GM23338 (cell line): ENCODE measurements at regions not wholly inside any gene's neighbourhood (a gene's known extent, or its start where the extent isn't known, plus 50 kb on each side); places are given as distances from the start of the nearest gene placed in this dataset.

Source experiments
- ATAC-seq: fragments of 200-7000 bp; cut with Tn5 transposase; 3 replicates; pipeline ENCODE4 v1.9.1; 2020
- DNase-seq: peaks from one replicate; pipeline ENCODE4 v3.0.0-alpha.2; 2015; ENCODE audit warnings: low spot score
- H2AFZ ChIP-seq: fragments of 200-600 bp; sonication (generic); 2 replicates; pipeline ENCODE4 v1.8.0; 2016; ENCODE audit warnings: antibody characterized with exemption, mild to moderate bottlenecking, moderate library complexity
- H3F3A ChIP-seq: fragments of 200-600 bp; sonication (generic); replicated peaks from 2 replicates; pipeline ENCODE4 v1.8.0; 2017; ENCODE audit warnings: antibody characterized with exemption, mixed run types, low read depth
- H3K27ac ChIP-seq: fragments of 200-600 bp; sonication (generic); 2 replicates; pipeline ENCODE4 v1.6.1; 2016; ENCODE audit warnings: low read depth
- H3K27me3 ChIP-seq: fragments of 200-600 bp; sonication (generic); 2 replicates; pipeline ENCODE4 v1.8.0; 2016; ENCODE audit warnings: mild to moderate bottlenecking, mixed run types, moderate library complexity; ENCODE audit not compliant: insufficient read depth
- H3K36me3 ChIP-seq: fragments of 200-600 bp; sonication (generic); 2 replicates; pipeline ENCODE4 v1.8.0; 2016; ENCODE audit warnings: mild to moderate bottlenecking; ENCODE audit not compliant: insufficient read depth
- H3K4me1 ChIP-seq: fragments of 200-600 bp; sonication (generic); 2 replicates; pipeline ENCODE4 v1.8.0; 2016; ENCODE audit warnings: mild to moderate bottlenecking, moderate library complexity; ENCODE audit not compliant: insufficient read depth
- H3K4me2 ChIP-seq: fragments of 200-600 bp; sonication (generic); 2 replicates; pipeline ENCODE4 v1.7.1; 2017; ENCODE audit warnings: mixed run types
- H3K4me3 ChIP-seq: fragments of 200-600 bp; sonication (generic); 2 replicates; pipeline ENCODE4 v1.6.1; 2016; ENCODE audit warnings: mixed run types
- H3K79me2 ChIP-seq: fragments of 200-600 bp; sonication (generic); replicated peaks from 2 replicates; pipeline ENCODE4 v1.8.0; 2017; ENCODE audit warnings: mild to moderate bottlenecking; ENCODE audit not compliant: insufficient read depth
- H3K9me2 ChIP-seq: fragments of 200-600 bp; sonication (generic); 2 replicates; pipeline ENCODE4 v1.8.0; 2017; ENCODE audit not compliant: insufficient read depth
- H4K20me1 ChIP-seq: fragments of 200-600 bp; sonication (generic); replicated peaks from 2 replicates; pipeline ENCODE4 v1.8.0; 2017; ENCODE audit warnings: mild to moderate bottlenecking; ENCODE audit not compliant: insufficient read depth
- H3K27ac Mint-ChIP-seq: 2 replicates; pipeline ENCODE4 v1.8.0; 2020; ENCODE audit warnings: inconsistent platforms, mild to moderate bottlenecking, moderate library complexity, mixed read lengths
- H3K27me3 Mint-ChIP-seq: 3 replicates; pipeline ENCODE4 v1.8.0; 2022; ENCODE audit warnings: low read depth, mild to moderate bottlenecking, moderate library complexity, mixed read lengths, inconsistent platforms; ENCODE audit not compliant: insufficient read depth, poor library complexity
- H3K36me3 Mint-ChIP-seq: 3 replicates; pipeline ENCODE4 v1.8.0; 2021; ENCODE audit warnings: low read depth, mild to moderate bottlenecking, inconsistent platforms, moderate library complexity, mixed read lengths
- H3K4me1 Mint-ChIP-seq: 3 replicates; pipeline ENCODE4 v1.8.0; 2020; ENCODE audit warnings: mild to moderate bottlenecking, inconsistent platforms, mixed read lengths
- H3K4me3 Mint-ChIP-seq: 3 replicates; pipeline ENCODE4 v1.8.0; 2021; ENCODE audit warnings: moderate library complexity, mild to moderate bottlenecking, inconsistent platforms, mixed read lengths
- H3K9me3 Mint-ChIP-seq: 3 replicates; pipeline ENCODE4 v1.8.0; 2020; ENCODE audit warnings: moderate library complexity, mild to moderate bottlenecking, inconsistent platforms, mixed read lengths
- CREB1 ChIP-seq: fragments of 250-450 bp; sonication (Bioruptor Pico); IDR thresholded peaks from 2 replicates; pipeline ENCODE4 v1.5.0; 2020; ENCODE audit warnings: low read depth, mild to moderate bottlenecking, moderate library complexity
- CTCF ChIP-seq, 2 experiments: fragments of 200-600 bp in 1 of 2; sonication (generic) in 1 of 2; conservative IDR thresholded peaks; 2 replicates each; pipeline versions ENCODE4 v1.5.1 to v1.6.1; 2016 to 2017; ENCODE audit warnings: antibody characterized with exemption in 2 of 2, low read depth in 2 of 2, mild to moderate bottlenecking in 2 of 2, moderate library complexity in 1 of 2
- EZH2 ChIP-seq: fragments of 200-600 bp; sonication (generic); IDR thresholded peaks from one replicate; pipeline ENCODE4 v1.8.0; 2017; ENCODE audit warnings: antibody characterized with exemption, mild to moderate bottlenecking, low read depth; ENCODE audit not compliant: unreplicated experiment
- EZH2phosphoT487 ChIP-seq: fragments of 200-600 bp; sonication (generic); IDR thresholded peaks from one replicate; pipeline ENCODE4 v1.8.1; 2018; ENCODE audit warnings: antibody characterized with exemption; ENCODE audit not compliant: unreplicated experiment
- JUNB ChIP-seq: IDR thresholded peaks from one replicate; pipeline ENCODE4 v1.6.1; 2016; ENCODE audit warnings: antibody characterized with exemption; ENCODE audit not compliant: unreplicated experiment
- NANOG ChIP-seq: IDR thresholded peaks from 2 replicates; pipeline ENCODE4 v1.6.1; 2016; ENCODE audit warnings: antibody characterized with exemption, borderline replicate concordance
- POLR2AphosphoS5 ChIP-seq: IDR thresholded peaks from 2 replicates; pipeline ENCODE4 v1.6.1; 2016; ENCODE audit warnings: antibody characterized with exemption, low read depth
- STAT1 ChIP-seq: IDR thresholded peaks from one replicate; pipeline ENCODE4 v1.6.1; 2016; ENCODE audit warnings: antibody characterized with exemption; ENCODE audit not compliant: unreplicated experiment
- ZNF114 ChIP-seq: fragments of 250-450 bp; sonication (Bioruptor Pico); IDR thresholded peaks from 2 replicates; pipeline ENCODE4 v1.5.0; 2020; ENCODE audit warnings: mild to moderate bottlenecking, moderate library complexity
- ZNF331 ChIP-seq: fragments of 250-450 bp; sonication (Bioruptor Pico); IDR thresholded peaks from 2 replicates; pipeline ENCODE4 v1.5.0; 2020; ENCODE audit warnings: low read depth, mild to moderate bottlenecking, moderate library complexity
- TF ChIP-seq, protein P1 (sequence below): IDR thresholded peaks from one replicate; pipeline ENCODE4 v1.6.1; 2018; ENCODE audit warnings: antibody characterized with exemption; ENCODE audit not compliant: unreplicated experiment
- TF ChIP-seq, protein P2 (sequence below): fragments of 250-450 bp; sonication (Bioruptor Pico); IDR thresholded peaks from 2 replicates; pipeline ENCODE4 v1.5.0; 2020; ENCODE audit warnings: mild to moderate bottlenecking, moderate library complexity
- TF ChIP-seq, protein P3 (sequence below): IDR thresholded peaks from 2 replicates; pipeline ENCODE4 v1.6.1; 2016; ENCODE audit warnings: antibody characterized with exemption

GRCh38 chr1:192877283-192877886 lies 68.5 kb downstream of the RGS2 start (continued):
- TF ChIP-seq, protein P1, sequence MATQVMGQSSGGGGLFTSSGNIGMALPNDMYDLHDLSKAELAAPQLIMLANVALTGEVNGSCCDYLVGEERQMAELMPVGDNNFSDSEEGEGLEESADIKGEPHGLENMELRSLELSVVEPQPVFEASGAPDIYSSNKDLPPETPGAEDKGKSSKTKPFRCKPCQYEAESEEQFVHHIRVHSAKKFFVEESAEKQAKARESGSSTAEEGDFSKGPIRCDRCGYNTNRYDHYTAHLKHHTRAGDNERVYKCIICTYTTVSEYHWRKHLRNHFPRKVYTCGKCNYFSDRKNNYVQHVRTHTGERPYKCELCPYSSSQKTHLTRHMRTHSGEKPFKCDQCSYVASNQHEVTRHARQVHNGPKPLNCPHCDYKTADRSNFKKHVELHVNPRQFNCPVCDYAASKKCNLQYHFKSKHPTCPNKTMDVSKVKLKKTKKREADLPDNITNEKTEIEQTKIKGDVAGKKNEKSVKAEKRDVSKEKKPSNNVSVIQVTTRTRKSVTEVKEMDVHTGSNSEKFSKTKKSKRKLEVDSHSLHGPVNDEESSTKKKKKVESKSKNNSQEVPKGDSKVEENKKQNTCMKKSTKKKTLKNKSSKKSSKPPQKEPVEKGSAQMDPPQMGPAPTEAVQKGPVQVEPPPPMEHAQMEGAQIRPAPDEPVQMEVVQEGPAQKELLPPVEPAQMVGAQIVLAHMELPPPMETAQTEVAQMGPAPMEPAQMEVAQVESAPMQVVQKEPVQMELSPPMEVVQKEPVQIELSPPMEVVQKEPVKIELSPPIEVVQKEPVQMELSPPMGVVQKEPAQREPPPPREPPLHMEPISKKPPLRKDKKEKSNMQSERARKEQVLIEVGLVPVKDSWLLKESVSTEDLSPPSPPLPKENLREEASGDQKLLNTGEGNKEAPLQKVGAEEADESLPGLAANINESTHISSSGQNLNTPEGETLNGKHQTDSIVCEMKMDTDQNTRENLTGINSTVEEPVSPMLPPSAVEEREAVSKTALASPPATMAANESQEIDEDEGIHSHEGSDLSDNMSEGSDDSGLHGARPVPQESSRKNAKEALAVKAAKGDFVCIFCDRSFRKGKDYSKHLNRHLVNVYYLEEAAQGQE: no peak
- TF ChIP-seq EZH2 (no peak), ZNF114 (CRISPR knock-in tag) (no peak)

- no peaks in the 10 kb centered on the region for H3K36me3 Mint-ChIP-seq
- Histone ChIP-seq H3K4me3 (no peak overlapping the region), H3F3A (no peaks in the 10 kb centered on the region), H3K79me2 (no peaks in the 10 kb centered on the region), H3K9me2 (no peaks in the 10 kb centered on the region), H2AFZ (no peak overlapping the region), H3K4me1 (no peaks in the 10 kb centered on the region), H3K27me3 (no peaks in the 10 kb centered on the region), H4K20me1 (no peaks in the 10 kb centered on the region), H3K36me3 (no peaks in the 10 kb centered on the region), H3K27ac (no peak overlapping the region), H3K4me2 (no peak overlapping the region)
- DNase-seq (no peak), ATAC-seq (no peak)
- no peaks in the 10 kb centered on the region; the same call in 2 of the 3 replicates for H3K4me1 Mint-ChIP-seq
- H3K4me3 Mint-ChIP-seq: no peak overlapping the region
- H3K27ac Mint-ChIP-seq: no peak overlapping the region
- no peak for TF ChIP-seq NANOG
- no peak for TF ChIP-seq ZNF331 (CRISPR knock-in tag)
- TF ChIP-seq EZH2phosphoT487: no peak
- TF ChIP-seq CTCF (conservative IDR thresholded peaks at IDR 0.05; ENCODE audit: low read depth in 2 of 2): no peak
- no peak for TF ChIP-seq ZNF114 (CRISPR knock-in tag)
- TF ChIP-seq, protein P2, sequence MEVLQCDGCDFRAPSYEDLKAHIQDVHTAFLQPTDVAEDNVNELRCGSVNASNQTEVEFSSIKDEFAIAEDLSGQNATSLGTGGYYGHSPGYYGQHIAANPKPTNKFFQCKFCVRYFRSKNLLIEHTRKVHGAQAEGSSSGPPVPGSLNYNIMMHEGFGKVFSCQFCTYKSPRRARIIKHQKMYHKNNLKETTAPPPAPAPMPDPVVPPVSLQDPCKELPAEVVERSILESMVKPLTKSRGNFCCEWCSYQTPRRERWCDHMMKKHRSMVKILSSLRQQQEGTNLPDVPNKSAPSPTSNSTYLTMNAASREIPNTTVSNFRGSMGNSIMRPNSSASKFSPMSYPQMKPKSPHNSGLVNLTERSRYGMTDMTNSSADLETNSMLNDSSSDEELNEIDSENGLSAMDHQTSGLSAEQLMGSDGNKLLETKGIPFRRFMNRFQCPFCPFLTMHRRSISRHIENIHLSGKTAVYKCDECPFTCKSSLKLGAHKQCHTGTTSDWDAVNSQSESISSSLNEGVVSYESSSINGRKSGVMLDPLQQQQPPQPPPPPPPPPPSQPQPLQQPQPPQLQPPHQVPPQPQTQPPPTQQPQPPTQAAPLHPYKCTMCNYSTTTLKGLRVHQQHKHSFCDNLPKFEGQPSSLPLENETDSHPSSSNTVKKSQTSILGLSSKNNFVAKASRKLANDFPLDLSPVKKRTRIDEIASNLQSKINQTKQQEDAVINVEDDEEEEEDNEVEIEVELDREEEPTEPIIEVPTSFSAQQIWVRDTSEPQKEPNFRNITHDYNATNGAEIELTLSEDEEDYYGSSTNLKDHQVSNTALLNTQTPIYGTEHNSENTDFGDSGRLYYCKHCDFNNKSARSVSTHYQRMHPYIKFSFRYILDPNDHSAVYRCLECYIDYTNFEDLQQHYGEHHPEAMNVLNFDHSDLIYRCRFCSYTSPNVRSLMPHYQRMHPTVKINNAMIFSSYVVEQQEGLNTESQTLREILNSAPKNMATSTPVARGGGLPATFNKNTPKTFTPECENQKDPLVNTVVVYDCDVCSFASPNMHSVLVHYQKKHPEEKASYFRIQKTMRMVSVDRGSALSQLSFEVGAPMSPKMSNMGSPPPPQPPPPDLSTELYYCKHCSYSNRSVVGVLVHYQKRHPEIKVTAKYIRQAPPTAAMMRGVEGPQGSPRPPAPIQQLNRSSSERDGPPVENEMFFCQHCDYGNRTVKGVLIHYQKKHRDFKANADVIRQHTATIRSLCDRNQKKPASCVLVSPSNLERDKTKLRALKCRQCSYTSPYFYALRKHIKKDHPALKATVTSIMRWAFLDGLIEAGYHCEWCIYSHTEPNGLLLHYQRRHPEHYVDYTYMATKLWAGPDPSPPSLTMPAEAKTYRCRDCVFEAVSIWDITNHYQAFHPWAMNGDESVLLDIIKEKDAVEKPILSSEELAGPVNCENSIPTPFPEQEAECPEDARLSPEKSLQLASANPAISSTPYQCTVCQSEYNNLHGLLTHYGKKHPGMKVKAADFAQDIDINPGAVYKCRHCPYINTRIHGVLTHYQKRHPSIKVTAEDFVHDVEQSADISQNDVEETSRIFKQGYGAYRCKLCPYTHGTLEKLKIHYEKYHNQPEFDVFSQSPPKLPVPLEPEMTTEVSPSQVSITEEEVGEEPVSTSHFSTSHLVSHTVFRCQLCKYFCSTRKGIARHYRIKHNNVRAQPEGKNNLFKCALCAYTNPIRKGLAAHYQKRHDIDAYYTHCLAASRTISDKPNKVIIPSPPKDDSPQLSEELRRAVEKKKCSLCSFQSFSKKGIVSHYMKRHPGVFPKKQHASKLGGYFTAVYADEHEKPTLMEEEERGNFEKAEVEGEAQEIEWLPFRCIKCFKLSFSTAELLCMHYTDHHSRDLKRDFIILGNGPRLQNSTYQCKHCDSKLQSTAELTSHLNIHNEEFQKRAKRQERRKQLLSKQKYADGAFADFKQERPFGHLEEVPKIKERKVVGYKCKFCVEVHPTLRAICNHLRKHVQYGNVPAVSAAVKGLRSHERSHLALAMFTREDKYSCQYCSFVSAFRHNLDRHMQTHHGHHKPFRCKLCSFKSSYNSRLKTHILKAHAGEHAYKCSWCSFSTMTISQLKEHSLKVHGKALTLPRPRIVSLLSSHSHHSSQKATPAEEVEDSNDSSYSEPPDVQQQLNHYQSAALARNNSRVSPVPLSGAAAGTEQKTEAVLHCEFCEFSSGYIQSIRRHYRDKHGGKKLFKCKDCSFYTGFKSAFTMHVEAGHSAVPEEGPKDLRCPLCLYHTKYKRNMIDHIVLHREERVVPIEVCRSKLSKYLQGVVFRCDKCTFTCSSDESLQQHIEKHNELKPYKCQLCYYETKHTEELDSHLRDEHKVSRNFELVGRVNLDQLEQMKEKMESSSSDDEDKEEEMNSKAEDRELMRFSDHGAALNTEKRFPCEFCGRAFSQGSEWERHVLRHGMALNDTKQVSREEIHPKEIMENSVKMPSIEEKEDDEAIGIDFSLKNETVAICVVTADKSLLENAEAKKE (CRISPR knock-in tag): no peak
- TF ChIP-seq EZH2: no peak
- no peak for TF ChIP-seq CREB1 (CRISPR knock-in tag)
- TF ChIP-seq JUNB: no peak
- TF ChIP-seq STAT1: no peak
- TF ChIP-seq, protein P3, sequence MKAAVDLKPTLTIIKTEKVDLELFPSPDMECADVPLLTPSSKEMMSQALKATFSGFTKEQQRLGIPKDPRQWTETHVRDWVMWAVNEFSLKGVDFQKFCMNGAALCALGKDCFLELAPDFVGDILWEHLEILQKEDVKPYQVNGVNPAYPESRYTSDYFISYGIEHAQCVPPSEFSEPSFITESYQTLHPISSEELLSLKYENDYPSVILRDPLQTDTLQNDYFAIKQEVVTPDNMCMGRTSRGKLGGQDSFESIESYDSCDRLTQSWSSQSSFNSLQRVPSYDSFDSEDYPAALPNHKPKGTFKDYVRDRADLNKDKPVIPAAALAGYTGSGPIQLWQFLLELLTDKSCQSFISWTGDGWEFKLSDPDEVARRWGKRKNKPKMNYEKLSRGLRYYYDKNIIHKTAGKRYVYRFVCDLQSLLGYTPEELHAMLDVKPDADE: no peak
- no peak for TF ChIP-seq POLR2AphosphoS5
- no peaks in the 10 kb centered on the region for H3K27me3 Mint-ChIP-seq
- H3K9me3 Mint-ChIP-seq: no peaks in the 10 kb centered on the region
These were observed 69.4 kb downstream of the RGS2 start for GRCh38 chr1:192878249-192878648.
